ENCODE measurements at regions not wholly inside any gene's neighbourhood (a gene's known extent, or its start where the extent isn't known, plus 50 kb on each side); places are given as distances from the start of the nearest gene placed in this dataset.
"Not testable (repeated sequence)": the region's sequence is repeated elsewhere in the genome, so short reads cannot be mapped to it uniquely, and the experiment has no call there.

- no peak overlapping the region for H3K4me3 ChIP-seq
- no peak for DNase-seq
- H3K27me3 ChIP-seq = no peaks in the 10 kb centered on the region
- TF ChIP-seq, protein P1, sequence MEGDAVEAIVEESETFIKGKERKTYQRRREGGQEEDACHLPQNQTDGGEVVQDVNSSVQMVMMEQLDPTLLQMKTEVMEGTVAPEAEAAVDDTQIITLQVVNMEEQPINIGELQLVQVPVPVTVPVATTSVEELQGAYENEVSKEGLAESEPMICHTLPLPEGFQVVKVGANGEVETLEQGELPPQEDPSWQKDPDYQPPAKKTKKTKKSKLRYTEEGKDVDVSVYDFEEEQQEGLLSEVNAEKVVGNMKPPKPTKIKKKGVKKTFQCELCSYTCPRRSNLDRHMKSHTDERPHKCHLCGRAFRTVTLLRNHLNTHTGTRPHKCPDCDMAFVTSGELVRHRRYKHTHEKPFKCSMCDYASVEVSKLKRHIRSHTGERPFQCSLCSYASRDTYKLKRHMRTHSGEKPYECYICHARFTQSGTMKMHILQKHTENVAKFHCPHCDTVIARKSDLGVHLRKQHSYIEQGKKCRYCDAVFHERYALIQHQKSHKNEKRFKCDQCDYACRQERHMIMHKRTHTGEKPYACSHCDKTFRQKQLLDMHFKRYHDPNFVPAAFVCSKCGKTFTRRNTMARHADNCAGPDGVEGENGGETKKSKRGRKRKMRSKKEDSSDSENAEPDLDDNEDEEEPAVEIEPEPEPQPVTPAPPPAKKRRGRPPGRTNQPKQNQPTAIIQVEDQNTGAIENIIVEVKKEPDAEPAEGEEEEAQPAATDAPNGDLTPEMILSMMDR (IDR thresholded peaks at IDR 0.05) = no peak
- H3K4me1 ChIP-seq = no peaks in the 10 kb centered on the region
- H3K9me3 ChIP-seq = no peaks in the 10 kb centered on the region
- no peak overlapping the region for H3K27ac ChIP-seq
- no peaks in the 10 kb centered on the region for H3K36me3 ChIP-seq
- ATAC-seq = no peak
- intact Hi-C loops (cut with DNase I) = no loop called here
Measured at GRCh38 chr7:69213878-69214277, 384.4 kb upstream of the AUTS2 start.

DNA sequence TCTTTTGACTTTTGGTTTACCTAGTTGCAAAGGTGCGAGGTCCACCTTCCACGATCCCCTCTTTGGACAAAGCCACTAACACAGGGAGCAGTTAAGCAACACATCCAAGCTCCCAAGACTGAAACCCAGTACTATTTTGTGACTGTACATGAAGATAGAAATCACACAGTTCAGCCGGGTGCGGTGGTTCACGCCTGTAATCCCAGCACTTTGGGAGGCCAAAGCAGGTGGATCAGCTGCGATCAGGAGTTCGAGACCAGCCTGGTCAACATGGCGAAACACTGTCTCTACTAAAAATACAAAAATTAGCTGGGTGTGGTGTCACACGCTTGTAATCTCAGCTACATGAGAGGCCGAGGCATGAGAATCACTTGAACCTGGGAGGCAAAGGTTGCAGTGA lies 382.8 kb upstream of the AUTS2 start:
- H3K4me3 ChIP-seq; DNase-seq; intact Hi-C loops (cut with DNase I); H3K36me3 ChIP-seq; H3K9me3 ChIP-seq; H3K27me3 ChIP-seq; ATAC-seq; H3K4me1 ChIP-seq; H3K27ac ChIP-seq: not testable (repeated sequence)

DNA sequence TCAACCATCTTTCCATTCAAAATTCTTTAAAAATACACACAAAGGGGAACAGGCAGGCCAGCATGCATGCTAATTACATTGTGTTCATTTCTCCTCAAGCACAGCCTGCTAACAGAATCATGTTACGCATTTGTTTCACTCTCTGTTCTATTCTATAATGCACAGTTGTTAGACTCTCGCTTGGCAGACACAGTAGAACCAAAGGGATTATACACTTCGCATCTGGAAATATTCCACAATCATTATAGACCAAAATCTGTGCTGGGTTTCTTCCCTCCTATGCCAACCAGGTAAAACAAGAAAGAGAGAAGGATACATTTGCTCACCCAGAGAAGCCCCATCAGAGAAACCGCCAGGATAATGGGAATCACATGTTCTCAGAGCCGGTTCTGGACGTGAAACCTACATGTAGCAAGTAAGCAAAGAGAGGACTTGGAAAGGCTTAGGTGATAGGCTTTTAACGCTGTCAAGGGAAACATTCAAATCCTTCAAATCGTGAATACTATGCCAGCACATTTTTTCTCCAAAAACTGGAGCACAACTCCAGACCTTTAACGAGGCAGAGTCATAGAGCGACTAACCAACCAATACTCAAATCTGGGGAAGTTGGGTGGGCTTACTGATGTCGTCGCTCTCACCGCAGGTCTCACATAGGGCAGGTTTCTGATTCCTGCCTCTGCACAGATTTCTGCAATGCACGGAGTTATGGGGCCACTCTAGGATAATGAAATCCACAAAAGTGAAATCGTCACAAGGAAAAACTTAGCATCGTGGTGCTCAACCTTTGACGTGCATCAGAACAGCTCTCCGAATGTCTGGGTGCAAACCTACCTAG lies 380.5 kb upstream of the AUTS2 start:
- ATAC-seq (no peak), DNase-seq (no peak)
- no peaks in the 10 kb centered on the region for H3K27me3 ChIP-seq
- H3K9me3 ChIP-seq = no peaks in the 10 kb centered on the region
- no peak overlapping the region for H3K4me3 ChIP-seq
- H3K36me3 ChIP-seq = no peaks in the 10 kb centered on the region
- H3K27ac ChIP-seq = no peak overlapping the region
- no peaks in the 10 kb centered on the region for H3K4me1 ChIP-seq
- intact Hi-C loops (cut with DNase I) = no loop called here
- TF ChIP-seq, protein P1 (IDR thresholded peaks at IDR 0.05) = no peak

- ATAC-seq = no peak
- H3K4me1 ChIP-seq = no peaks in the 10 kb centered on the region
- H3K36me3 ChIP-seq = no peaks in the 10 kb centered on the region
Measured at GRCh38 chr7:69218576-69218975, 379.7 kb upstream of the AUTS2 start.

GRCh38 chr7:69219381-69219780 lies 378.9 kb upstream of the AUTS2 start:
- H3K27me3 ChIP-seq = no peaks in the 10 kb centered on the region
- H3K9me3 ChIP-seq = no peaks in the 10 kb centered on the region
- H3K4me3 ChIP-seq = no peak overlapping the region
- DNase-seq (no peak), ATAC-seq (no peak)
- intact Hi-C loops (cut with DNase I) = no loop called here
- no peaks in the 10 kb centered on the region for H3K36me3 ChIP-seq
- no peaks in the 10 kb centered on the region for H3K4me1 ChIP-seq
- H3K27ac ChIP-seq = no peak overlapping the region
- TF ChIP-seq, protein P1 (IDR thresholded peaks at IDR 0.05) = no peak

More at GRCh38 chr7:69218576-69218975, 379.7 kb upstream of the AUTS2 start:
- Histone ChIP-seq H3K9me3 (no peaks in the 10 kb centered on the region), H3K27ac (no peak overlapping the region), H3K4me3 (no peak overlapping the region), H3K27me3 (no peaks in the 10 kb centered on the region)
- DNase-seq = no peak
- TF ChIP-seq, protein P1 (IDR thresholded peaks at IDR 0.05) = no peak
- intact Hi-C loops (cut with DNase I) = no loop called here
